SKM-1 treated with dmso at 0.1 percent for 144 hours (cell line): ENCODE measurements at regions not wholly inside any gene's neighbourhood (a gene's known extent, or its start where the extent isn't known, plus 50 kb on each side); places are given as distances from the start of the nearest gene placed in this dataset.

Experiments used
- DNase-seq: peaks from one replicate; lab custom pipeline; 2025; ENCODE audit not compliant: unreplicated experiment; lab: John Stamatoyannopoulos, UW

GRCh38 chr12:107518868-107519267 is 166.7 kb upstream of the PWP1 start:
- no peak for DNase-seq

- no peak for DNase-seq
Measured at GRCh38 chr12:107519906-107520859, 165.4 kb upstream of the PWP1 start.

- no peak for DNase-seq
Measured at GRCh38 chr12:107521826-107522355, 163.7 kb upstream of the PWP1 start.

- no peak for DNase-seq
Measured at GRCh38 chr12:107522692-107523477, 162.7 kb upstream of the PWP1 start.

GRCh38 chr12:107523775-107524535 is 161.6 kb upstream of the PWP1 start:
- no peak for DNase-seq

GRCh38 chr12:107525063-107525718 is 160.4 kb upstream of the PWP1 start:
- no peak for DNase-seq

- DNase-seq, result no peak
Measured at GRCh38 chr12:107525719-107526554, 159.7 kb upstream of the PWP1 start.

GRCh38 chr12:107526555-107527180 is 158.9 kb upstream of the PWP1 start:
- no peak for DNase-seq

- DNase-seq, result no peak
Measured at GRCh38 chr12:107528731-107529365, 156.8 kb upstream of the PWP1 start.

- DNase-seq, result no peak
Measured at GRCh38 chr12:107529991-107530390, 155.6 kb upstream of the PWP1 start.

GRCh38 chr12:107530701-107531100 is 154.9 kb upstream of the PWP1 start:
- DNase-seq, result no peak

- no peak for DNase-seq
Measured at GRCh38 chr12:107533218-107533617, 152.4 kb upstream of the PWP1 start.

- no peak for DNase-seq
Measured at GRCh38 chr12:107536613-107537012, 149.0 kb upstream of the PWP1 start.

GRCh38 chr12:107537464-107538119 is 148.0 kb upstream of the PWP1 start:
- DNase-seq, result no peak

GRCh38 chr12:107539196-107539939 is 146.2 kb upstream of the PWP1 start:
- peak; percentile 4 for DNase-seq

GRCh38 chr12:107541001-107541705 is 144.4 kb upstream of the PWP1 start:
- DNase-seq, result no peak

- no peak for DNase-seq
Measured at GRCh38 chr12:107543416-107543815, 142.2 kb upstream of the PWP1 start.
